ENCODE measurements at regions not wholly inside any gene's neighbourhood (a gene's known extent, or its start where the extent isn't known, plus 50 kb on each side); places are given as distances from the start of the nearest gene placed in this dataset.

DNA sequence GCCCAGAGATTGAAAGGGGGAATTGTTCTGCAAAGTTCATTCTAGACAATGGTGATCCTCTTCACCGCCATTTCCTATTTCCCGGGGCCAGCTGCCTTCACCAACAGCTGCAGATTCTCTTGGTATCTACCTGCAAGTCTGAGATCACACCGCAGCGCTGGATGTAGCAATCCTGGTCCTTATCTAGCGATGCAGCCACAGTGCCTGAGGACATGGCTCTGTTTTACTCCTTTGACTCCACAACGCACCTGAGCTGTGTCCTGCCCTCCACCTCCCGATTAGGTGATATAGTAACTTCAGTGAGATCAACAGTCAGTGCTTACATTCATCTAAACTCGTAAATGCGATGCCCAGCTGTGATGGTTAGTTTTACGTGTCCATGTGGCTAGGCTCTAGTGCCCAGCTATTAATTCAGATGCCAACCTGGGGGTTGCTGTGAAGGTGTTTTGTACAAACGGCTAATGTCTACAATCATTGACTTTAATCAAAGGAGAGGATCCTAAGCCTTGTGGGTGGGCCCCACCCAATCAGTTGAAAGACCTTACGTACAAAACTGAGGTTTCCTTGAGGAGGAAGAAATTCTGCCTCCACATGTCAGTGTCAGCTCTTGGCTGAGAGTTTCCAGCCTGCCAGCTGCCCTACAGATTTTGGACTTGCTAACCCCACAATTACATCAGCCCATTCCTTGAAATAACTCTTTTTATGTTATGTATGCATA is 189.8 kb downstream of the SH3BP4 start:
- DNase-seq (ENCODE audit: low spot score), result no peak

DNA sequence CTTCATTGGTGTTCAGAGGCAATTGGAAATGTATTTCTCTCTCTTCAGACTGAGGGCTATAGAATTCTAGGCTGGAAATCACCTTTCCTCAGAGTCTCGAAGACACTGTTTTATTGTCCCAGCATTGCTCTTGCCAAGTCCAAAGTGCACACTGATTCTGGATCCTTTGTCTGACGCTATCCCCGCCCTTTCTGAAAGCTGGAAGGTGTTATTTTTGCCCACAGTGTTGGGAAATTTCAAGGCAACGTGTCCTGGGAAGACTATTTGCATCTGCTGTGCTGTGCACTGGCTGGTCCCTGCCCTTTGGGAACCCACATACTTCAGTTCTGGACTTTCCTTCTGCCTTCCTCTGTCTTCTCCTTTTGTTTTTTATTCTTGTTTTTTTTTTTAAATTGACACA is 190.8 kb downstream of the SH3BP4 start:
- no peak for DNase-seq (ENCODE audit: low spot score)

DNA sequence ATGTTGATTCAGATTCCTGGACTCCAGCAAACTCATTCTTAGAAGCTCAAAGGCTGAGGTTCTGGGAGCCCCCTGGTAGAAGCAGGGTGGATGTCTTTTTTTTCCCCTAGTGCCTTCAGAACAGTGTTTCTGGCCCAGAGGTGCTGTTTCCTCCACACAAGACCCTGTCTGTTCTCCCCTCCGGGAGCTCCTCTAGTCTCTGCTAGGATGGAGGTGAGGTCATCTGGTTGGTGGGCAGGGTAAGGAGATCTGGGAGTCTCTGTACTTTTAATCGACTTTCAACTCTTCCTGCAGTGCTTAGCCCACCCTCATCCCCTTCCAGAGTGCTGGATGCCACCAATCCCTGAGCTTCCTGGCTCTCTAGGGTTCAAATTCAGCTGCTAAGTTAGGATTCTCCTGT is 192.0 kb downstream of the SH3BP4 start:
- no peak for DNase-seq (ENCODE audit: low spot score)

DNA sequence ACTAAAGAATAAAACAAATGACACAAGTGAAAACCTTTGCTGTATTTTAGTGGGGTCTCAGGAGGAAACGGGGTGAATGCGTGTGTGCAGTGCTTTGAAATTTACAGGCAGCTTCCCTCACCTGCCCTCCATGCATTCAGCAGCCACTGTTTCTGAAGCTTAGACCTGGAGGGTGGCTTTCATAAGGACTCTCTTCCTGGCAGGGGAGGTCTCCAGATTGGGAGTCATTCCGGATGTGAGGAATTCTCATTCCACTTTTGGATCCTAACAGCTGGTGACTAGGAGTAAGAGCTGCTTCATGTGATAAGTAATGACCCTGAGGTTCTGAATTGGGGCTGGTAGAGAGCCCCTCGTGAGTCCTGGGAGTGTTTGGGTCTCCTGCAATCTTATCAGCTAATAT is 192.5 kb downstream of the SH3BP4 start:
- DNase-seq (ENCODE audit: low spot score), result no peak

DNA sequence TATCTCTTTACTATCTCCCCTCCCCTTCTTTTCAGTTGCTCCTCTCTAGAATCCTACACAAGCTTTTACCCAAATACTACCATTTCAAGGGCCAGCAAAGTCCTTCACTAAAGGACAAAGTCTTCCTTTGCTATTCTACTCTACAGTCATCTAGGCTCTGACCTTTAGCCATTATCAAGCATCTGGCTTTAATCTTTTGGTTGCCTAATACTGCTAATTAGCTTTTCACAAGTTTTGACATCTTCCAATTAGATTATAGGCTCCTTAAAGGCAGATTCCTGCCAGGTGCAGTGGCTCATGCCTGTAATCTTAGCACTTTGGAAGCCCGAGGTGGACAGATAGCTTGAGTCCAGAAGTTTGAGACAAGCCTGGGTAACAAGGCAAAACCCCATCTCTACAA is 194.4 kb downstream of the SH3BP4 start:
- no peak for DNase-seq (ENCODE audit: low spot score)

DNA sequence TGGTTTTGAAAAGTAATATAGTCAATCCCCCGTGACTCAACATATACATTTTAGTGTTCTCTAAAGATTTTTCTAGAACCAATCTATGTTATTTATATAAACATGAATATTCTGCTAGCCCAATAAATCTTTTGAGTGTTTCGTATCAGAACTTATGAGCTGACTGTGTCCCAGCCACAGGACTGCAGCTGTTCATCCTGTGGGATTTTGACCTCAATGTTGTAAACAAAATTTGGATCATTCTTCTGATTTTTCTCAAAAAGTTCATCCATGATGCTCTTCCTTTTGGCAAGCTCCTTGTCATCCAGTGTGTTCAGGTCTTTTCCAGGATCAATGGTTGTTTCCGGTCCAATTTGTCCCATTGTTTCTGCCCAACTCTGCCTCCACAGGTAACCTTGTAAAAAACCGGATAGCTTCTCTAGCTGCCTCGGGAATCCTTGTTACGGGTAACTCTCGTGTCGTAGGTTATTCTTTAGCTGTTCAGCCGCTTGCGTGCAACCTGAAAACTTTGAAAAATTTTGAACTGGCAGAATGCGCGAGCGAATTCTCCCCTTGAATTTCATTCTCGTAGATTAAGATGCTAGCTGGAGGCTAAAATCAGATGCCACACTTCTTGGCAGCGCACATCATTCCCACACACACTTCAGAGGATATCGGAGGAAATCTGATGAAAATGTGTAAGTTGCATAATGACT is 195.2 kb downstream of the SH3BP4 start:
- no peak for DNase-seq (ENCODE audit: low spot score)

DNA sequence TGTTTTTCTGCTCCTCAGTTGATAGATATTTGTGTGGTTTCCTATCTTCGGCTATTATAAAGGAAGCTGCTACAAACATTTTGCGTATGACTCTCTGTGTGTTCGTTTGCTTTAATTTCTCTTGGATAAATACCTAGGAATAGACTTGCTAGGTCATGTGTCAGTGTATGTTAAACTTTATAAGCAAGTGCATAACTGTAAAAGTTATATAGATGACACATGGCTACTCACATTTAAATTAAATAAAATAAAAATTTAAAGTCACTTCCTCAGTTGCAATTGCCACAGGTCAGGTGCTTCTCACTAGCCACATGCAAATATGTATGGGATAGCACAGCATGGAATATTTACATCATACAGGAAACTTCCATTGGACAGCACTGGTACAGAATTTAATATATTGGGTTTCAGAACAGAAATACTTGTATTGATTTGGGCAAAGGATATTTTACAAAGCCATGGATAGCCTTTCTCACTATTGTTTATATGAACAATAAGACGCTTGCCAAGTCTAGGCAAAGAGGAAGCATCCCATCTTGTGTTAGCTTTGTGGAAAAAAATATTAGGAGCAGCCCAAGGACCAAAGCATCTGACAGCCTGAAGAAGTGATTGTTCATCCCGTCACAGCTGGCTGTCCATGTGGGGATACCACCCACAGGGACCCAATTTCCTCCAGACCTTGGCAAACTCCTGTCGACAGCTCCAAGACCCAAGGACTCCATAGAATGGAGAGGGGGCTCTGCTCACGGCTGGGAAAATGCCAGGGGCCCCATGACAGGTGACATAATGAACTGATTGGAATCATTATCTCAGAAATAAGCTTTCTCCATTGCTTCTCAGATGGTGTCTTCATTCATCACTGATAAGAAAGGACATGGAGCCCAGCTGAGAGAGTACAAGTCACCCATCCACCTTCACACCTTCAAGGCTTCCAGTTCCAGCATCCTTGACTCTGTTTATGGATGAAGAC is 196.7 kb downstream of the SH3BP4 start:
- no peak for DNase-seq (ENCODE audit: low spot score)

DNA sequence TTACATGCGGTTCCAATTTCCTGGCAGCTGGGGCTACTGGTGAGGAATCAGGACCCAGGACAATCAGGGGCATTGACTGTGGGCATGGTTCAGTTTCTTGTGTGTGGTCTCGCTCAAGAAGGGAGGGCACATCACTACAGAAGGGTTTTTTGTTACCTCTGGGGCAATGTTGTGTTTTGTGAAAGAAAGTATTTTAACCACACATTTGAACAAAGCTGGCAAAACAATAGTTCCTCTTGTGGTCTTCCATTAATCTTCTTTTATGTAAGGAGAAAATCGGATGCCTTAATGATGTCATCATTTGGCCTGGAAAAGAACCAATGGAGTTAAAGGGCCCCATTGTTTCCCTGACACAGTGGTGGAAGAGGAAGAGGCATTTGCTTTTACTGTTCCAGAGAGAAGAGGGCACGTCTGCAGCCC is 197.4 kb downstream of the SH3BP4 start:
- DNase-seq (ENCODE audit: low spot score), result no peak

DNA sequence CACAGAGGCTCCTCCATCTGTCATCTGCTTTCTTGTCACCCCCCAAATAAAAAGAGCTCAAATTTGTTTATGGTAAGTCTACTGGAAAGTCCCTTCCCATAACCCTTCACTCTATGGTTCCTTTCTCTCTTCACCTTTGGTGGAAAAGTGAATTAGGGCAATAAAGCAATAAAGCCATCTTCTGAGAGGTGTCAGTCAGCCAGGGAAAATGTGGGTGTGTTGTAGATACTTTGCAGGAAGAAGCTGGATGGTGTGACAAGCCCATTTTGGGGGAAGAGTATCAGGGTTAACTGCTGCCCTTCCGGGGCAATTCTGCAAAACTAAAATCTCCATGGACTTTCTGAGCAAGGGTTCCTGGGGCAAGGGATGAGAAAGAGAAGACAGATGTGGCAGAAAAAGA is 197.9 kb downstream of the SH3BP4 start:
- no peak for DNase-seq (ENCODE audit: low spot score)

DNA sequence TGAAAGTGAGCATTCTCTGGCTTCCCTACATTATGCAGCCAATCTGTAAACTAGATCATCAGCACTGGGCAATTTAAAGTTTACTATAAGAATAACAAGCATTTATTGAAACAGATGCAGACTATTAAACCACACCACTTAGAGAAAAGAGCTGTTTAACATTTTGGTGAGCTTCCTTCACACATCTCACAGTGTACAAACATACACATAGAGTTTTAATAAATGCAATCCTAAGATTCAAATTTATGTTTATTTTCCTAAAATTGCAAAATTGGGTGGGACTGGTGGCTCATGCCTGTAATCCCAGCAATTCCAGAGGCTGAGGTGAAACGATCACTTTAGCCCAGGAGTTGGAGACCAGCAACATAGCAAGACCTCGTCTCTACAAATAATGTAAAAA is 199.3 kb downstream of the SH3BP4 start:
- DNase-seq (ENCODE audit: low spot score), result no peak

DNA sequence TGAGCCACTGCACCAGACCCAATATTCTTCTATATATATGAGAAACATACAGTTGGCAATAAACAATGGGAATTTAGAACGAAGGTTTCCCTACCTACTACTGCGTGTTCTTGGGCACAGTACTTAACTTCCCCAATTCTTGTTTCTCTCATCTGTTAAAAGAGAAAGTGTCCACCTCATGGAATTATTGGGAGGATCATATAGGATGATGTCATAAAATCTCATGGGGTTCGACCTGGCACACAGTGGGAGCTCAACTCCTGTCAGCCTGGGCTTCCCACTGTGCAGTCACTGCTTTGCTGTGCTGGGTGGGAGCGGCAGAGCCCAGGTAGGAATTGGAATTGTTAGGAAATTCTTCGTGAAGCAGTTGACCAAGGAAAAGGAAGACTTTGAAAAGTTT is 203.3 kb downstream of the SH3BP4 start:
- DNase-seq (ENCODE audit: low spot score), result no peak

DNA sequence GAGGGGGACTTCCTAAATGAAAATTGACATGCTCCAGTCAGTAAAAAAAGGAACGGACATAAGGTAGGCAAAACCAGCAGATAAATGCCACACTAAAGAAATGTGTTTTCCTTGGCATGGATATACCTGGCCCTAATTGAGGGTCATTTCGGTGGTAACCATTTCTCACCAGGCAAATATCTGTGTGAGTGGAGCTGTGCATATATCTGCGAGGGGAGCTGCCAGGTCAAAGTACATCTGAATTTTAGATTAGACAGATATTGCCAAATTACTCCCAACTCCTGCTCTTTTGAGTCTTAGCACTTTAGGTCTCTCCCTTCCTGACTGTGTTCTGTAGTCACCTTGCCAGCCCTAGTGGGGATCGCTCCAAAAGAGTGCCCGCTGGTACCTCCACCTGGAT is 204.2 kb downstream of the SH3BP4 start:
- no peak for DNase-seq (ENCODE audit: low spot score)

DNA sequence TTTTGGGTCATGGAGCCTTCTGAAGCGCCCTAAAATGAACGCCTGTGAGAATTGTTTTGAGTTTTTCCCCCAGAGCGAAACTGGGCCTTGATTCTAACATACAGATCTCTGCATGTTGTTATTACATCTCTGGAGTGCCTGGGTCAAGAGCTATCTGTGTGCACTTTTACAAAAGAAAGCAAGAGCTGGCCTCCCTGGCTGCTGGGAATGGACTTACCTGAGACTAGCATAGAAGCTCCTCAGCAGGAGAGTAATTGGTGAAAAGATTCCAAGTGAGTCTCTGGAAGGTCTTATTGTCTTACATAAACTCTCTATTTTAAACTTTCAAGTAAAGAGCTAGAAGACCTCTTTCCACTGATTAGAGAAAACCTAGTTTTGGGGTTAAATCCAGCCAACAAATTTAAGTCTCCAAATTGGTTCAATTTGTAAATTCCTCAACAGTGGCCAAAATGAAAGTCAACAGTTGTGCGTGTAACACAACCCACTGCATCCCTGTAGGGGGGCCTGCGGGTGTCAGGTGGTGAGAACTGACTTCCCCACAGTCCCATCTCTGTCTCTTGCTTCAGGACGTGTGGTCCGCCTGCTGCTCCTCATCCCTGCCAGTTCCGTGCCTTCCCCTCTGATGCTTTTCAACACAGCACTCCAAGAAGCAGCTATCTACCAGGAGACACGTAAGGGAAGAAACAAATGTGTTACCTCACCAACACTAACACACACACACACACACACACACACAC is 206.1 kb downstream of the SH3BP4 start:
- no peak for DNase-seq (ENCODE audit: low spot score)

DNA sequence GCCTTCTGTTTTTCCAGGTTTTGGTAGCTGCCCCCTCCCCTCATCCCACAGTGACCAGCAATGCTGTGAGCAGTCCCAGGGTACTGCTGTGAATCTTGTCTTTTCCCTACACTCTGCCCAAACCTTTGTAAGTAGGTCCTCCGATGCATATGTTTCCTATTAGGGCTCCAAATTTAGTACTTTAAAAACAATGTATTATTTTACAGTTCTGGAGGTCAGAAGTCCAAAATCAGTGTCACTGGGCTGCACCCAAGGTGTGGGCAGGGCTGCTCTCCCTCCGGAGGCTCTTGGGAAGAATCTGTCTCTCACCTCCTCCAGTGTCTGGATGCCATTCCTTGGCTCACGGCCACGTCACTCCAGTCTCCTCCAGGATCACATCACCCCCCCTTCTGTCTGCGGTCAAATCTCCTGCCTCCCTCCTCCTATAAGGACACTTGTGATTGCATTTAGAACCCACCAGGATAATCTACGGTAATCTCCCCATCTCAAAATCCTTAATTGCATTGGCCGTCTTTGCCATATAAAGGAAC is 208.5 kb downstream of the SH3BP4 start:
- DNase-seq (ENCODE audit: low spot score), result no peak

DNA sequence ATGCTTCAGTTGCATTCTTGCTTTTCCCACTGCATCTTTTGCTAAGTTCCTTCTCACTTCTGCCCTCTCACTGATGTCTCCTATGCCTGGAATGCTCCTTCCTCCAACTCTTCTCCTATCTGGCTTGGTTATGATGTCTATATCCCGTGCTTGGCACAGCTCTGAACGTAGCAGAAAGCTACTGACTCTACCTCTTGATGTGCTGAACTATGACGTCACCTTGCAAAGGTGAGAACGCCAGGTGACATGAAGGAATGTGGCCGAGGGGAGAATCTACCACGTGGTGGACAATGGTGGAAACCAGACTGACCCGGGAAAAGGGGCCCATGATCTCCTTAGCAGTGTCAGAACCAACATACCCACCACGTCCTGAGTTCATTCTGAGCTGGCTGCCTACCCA is 209.7 kb downstream of the SH3BP4 start:
- DNase-seq (ENCODE audit: low spot score), result no peak

DNA sequence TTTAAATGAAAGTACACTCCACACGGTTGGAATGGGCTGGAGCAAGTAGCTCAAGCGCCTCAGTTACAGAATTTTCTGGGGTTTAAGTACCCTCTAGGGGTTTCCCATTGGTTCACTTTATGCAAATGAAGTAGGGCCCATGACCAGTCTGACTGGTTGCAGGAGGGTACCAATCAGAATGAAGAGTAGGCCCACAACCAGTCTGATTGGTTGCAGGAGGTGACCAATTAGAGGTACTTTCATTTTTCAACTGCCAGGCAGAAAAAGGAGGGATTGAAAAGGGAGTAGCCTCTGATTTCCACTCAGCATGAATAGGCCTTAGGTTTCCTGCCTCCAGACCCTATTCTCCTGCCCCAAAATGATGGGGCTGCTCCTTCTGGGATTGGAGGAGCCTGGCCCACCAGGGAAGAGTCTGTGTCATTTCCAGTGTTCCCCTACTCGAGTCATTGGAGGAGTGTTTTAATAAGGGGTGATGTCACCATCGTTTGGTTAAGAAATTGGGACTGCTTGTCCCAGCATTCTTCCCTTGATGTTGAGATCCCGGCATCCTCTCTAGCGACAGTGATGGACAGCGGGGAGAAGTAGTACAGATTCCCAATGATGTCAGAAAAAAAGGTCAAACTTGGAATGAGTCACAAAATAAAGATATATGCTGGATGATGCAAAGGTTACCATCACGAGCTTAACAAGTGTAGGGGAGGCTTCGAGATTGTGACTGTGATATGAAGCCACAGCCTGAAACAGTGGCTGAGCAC is 210.4 kb downstream of the SH3BP4 start:
- no peak for DNase-seq (ENCODE audit: low spot score)

DNA sequence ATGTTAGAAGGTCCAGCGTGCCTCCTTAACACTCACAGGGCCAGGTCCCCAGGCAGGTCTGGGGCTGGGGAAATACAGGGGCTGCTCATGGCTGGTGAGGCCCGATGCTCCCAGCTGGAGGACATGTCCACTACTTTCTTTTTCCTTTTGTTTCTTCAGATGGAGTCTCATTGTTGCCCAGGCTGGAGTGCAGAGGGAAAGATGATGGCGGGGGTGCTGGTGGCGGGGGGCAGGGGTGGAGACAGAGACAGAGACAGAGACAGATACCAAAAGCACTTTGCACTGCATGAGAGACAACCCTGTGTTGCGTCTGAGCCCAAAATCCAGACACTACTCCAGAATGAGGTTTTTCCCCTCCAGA is 211.0 kb downstream of the SH3BP4 start:
- no peak for DNase-seq (ENCODE audit: low spot score)

DNA sequence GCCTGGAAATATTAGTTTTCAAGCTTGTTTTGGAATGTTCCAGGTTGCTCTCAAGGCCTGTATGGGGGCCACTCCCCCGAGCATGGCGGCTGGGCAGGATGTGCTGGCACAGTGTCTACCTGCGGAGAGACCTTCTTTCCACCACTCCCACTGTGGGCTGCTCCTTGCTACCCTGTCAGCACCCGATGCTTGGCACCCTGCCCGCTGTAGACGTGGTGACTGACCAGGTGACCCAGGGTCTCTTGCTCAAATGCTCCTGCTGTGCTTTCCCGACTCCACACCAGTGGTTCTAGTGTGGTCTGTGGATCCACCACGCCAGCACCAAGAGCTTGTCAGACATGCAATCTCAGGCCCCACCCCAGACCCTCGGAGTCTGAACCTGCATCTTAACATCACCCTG is 213.3 kb downstream of the SH3BP4 start:
- no peak for DNase-seq (ENCODE audit: low spot score)

DNA sequence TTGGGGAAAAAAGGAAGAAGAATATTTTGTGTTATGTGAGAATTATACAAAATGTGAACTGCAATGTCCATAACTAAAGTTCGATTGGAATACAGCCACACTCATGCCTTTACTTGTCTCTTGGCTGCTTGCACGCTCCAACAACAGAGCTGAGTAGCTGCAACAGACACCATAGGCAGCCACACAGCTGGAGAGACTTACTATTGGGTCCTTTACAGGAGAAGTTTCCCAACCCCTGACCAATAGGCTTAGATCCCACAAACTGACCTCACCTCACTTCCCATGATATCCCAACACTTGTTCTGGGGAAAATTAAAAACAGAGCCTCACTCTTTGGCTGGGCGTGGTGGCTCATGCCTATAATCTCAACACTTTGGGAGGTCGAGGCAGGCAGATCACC is 213.8 kb downstream of the SH3BP4 start:
- no peak for DNase-seq (ENCODE audit: low spot score)

DNA sequence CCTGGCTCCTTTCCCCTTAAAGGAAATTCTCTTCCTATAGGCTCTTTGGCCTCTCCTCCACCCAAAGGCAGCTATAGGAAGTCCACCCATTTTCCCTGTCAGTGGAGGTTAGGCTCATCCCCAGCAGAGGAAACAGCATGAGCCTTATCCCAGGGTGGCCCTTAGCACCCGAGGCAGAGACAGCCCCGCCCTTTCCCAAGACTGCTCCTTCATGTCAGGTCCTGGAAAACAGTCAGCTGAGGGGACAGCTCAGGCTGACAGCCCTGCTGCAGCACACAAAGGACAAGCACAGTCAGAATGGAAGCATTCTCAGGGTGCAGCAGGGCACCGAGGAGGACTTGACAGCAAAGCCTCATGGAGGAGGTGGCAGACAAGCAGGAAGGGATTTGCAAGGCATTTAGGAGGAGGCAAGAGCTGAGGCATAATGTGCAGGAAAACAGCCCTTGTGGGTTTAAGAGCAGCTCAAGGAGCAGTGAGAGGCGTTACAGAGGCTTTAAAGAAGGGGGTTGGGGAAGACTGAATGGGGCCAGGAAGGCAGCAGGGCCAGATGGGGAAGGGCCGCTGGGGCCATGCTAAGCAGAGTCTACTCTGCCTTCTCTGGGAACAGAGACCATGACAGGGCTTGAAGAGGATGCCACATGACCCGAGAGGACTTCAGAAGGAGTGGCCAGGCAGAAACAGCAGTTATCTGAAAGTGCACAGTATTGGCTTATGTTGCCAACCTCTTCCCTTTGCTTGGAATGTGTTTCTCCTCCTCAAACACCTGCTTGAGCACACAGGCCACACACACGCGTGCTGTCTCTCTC is 216.6 kb downstream of the SH3BP4 start:
- DNase-seq (ENCODE audit: low spot score), result no peak

All from CD4-positive, alpha-beta T cell treated with Interleukin-2 at 100 ng/mL for 4 hours (primary cell).